ENCODE measurements at regions not wholly inside any gene's neighbourhood (a gene's known extent, or its start where the extent isn't known, plus 50 kb on each side); places are given as distances from the start of the nearest gene placed in this dataset.

DNA sequence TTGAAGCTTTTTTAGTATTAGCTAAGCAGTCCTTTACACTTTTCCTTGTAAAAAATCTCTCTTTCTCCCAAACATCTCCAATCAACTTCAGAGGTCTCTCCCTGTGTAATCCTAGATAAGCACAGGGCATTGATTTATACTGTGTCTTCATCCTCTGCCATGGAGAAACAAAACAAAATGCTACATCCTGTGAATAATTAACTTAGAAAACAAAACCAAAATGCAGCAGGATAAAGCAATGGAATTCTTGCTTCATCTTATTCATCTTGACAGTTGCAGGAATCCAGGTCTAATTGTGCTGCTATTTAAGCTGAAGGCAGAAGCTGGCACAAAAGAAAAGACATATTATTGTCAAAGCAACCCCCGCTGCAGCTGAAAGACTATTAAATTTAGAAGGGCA is 641.5 kb upstream of the SORCS1 start:
- Histone ChIP-seq H3K27ac (ENCODE audit: low read length in 2 of 2) (no peak overlapping the region), H3K9ac (ENCODE audit: low read length) (no peak overlapping the region), H3K27me3 (replicated peaks in 1 of 4; ENCODE audit: control extremely low read depth in 1 of 4, control insufficient read depth in 3 of 4, insufficient read depth in 4 of 4, low read length in 3 of 4) (no peaks in the 10 kb centered on the region), H3K4me3 (ENCODE audit: control extremely low read depth in 1 of 5, extremely low read depth in 1 of 5, insufficient read depth in 1 of 5, low read depth in 2 of 5, low read length in 4 of 5) (no peak overlapping the region), H3K9me3 (ENCODE audit: control extremely low read depth in 1 of 3, control insufficient read depth in 2 of 3, insufficient read depth in 1 of 3, low read length in 2 of 3) (no peaks in the 10 kb centered on the region), H2AFZ (ENCODE audit: insufficient read depth, low read depth, low read length, poor library complexity, severe bottlenecking) (no peak overlapping the region), H4K20me1 (ENCODE audit: control insufficient read depth, insufficient read depth, low read length, poor library complexity, severe bottlenecking) (no peaks in the 10 kb centered on the region), H3K4me2 (replicated peaks; ENCODE audit: low read depth, low read length, poor library complexity, severe bottlenecking) (no peak overlapping the region), H3K36me3 (replicated peaks in 1 of 2; ENCODE audit: control extremely low read depth in 1 of 2, control insufficient read depth in 1 of 2, extremely low read depth in 1 of 2, insufficient read depth in 2 of 2, low read length in 1 of 2) (no peaks in the 10 kb centered on the region), H3K79me2 (ENCODE audit: control insufficient read depth, insufficient read depth, low read length) (no peaks in the 10 kb centered on the region), H3K4me1 (ENCODE audit: control insufficient read depth in 2 of 2, insufficient read depth in 2 of 2, low read length in 2 of 2) (no peaks in the 10 kb centered on the region)
- WGBS (ENCODE audit: insufficient coverage), result no CpG with 5 or more reads among the region's 1 CpG
- no peaks in the 10 kb centered on the region for H3K4me1 Mint-ChIP-seq
- no peak for ATAC-seq (ENCODE audit: low read depth)
- DNase-seq, result no peak
- CTCF ChIA-PET, result no interaction called here
- no peaks in the 10 kb centered on the region for H3K27me3 Mint-ChIP-seq
- no peak overlapping the region for H3K4me3 Mint-ChIP-seq
- no peak overlapping the region for H3K27ac Mint-ChIP-seq
- intact Hi-C loops (cut with micrococcal nuclease), result no loop called here
- TF ChIP-seq CTCF (IDR thresholded peaks at IDR 0.05), result no peak
- TF ChIP-seq EZH2 (IDR thresholded peaks at IDR 0.05; ENCODE audit: borderline replicate concordance, insufficient read depth, low read depth, low read length, poor library complexity, severe bottlenecking), result no peak
- POLR2A ChIA-PET, result no interaction called here
- H3K9me3 Mint-ChIP-seq (ENCODE audit: insufficient read depth), result peaks cover 2% of the 10 kb centered on the region

GRCh38 chr10:107803546-107803945 is 639.0 kb upstream of the SORCS1 start:
- Histone ChIP-seq H3K27ac (ENCODE audit: low read length in 2 of 2) (no peak overlapping the region), H2AFZ (ENCODE audit: insufficient read depth, low read depth, low read length, poor library complexity, severe bottlenecking) (no peak overlapping the region), H3K79me2 (ENCODE audit: control insufficient read depth, insufficient read depth, low read length) (no peaks in the 10 kb centered on the region), H3K9me3 (ENCODE audit: control extremely low read depth in 1 of 3, control insufficient read depth in 2 of 3, insufficient read depth in 1 of 3, low read length in 2 of 3) (no peaks in the 10 kb centered on the region), H4K20me1 (ENCODE audit: control insufficient read depth, insufficient read depth, low read length, poor library complexity, severe bottlenecking) (no peaks in the 10 kb centered on the region), H3K27me3 (replicated peaks in 1 of 4; ENCODE audit: control extremely low read depth in 1 of 4, control insufficient read depth in 3 of 4, insufficient read depth in 4 of 4, low read length in 3 of 4) (no peaks in the 10 kb centered on the region), H3K36me3 (replicated peaks in 1 of 2; ENCODE audit: control extremely low read depth in 1 of 2, control insufficient read depth in 1 of 2, extremely low read depth in 1 of 2, insufficient read depth in 2 of 2, low read length in 1 of 2) (no peaks in the 10 kb centered on the region), H3K9ac (ENCODE audit: low read length) (no peak overlapping the region), H3K4me2 (replicated peaks; ENCODE audit: low read depth, low read length, poor library complexity, severe bottlenecking) (no peak overlapping the region), H3K4me3 (ENCODE audit: control extremely low read depth in 1 of 5, extremely low read depth in 1 of 5, insufficient read depth in 1 of 5, low read depth in 2 of 5, low read length in 4 of 5) (no peak overlapping the region), H3K4me1 (ENCODE audit: control insufficient read depth in 2 of 2, insufficient read depth in 2 of 2, low read length in 2 of 2) (no peaks in the 10 kb centered on the region)
- ATAC-seq (ENCODE audit: low read depth) (no peak), DNase-seq (no peak)
- Mint-ChIP-seq H3K27me3 (no peaks in the 10 kb centered on the region), H3K4me1 (no peaks in the 10 kb centered on the region), H3K9me3 (ENCODE audit: insufficient read depth) (peaks cover 2% of the 10 kb centered on the region), H3K27ac (no peak overlapping the region), H3K4me3 (no peak overlapping the region)
- CTCF ChIA-PET, result no interaction called here
- 73% methylated on average over 2 of the region's 4 CpGs for WGBS (ENCODE audit: insufficient coverage)
- intact Hi-C loops (cut with micrococcal nuclease), result no loop called here
- POLR2A ChIA-PET, result no interaction called here
- TF ChIP-seq CTCF (IDR thresholded peaks at IDR 0.05) (no peak), EZH2 (IDR thresholded peaks at IDR 0.05; ENCODE audit: borderline replicate concordance, insufficient read depth, low read depth, low read length, poor library complexity, severe bottlenecking) (no peak)

All from B cell (primary cell).